Psoas muscle (tissue), 7 donors: ENCODE measurements at regions not wholly inside any gene's neighbourhood (a gene's known extent, or its start where the extent isn't known, plus 50 kb on each side); places are given as distances from the start of the nearest gene placed in this dataset.

Source experiments
- ATAC-seq, 4 donors: fragments of 200-7000 bp; cut with Tn5 transposase; one replicate each; pipeline ENCODE4 v1.9.1; 2020; ENCODE audit warnings: moderate library complexity in 3 of 4, mild to moderate bottlenecking in 2 of 4
- DNase-seq, 2 donors: peaks; one replicate each; pipeline ENCODE4 v3.0.0-alpha.2; 2020
- H3K27ac ChIP-seq: fragments of 200-600 bp; one replicate; pipeline ENCODE4 v1.8.0; 2022
- H3K27me3 ChIP-seq, 3 donors: fragments of 200-600 bp in 1 of 3; one replicate each; pipeline versions ENCODE4 v1.6.1 to v1.8.0; 2013 to 2022; ENCODE audit warnings: low read length in 2 of 3, mild to moderate bottlenecking in 2 of 3, moderate library complexity in 1 of 3; ENCODE audit not compliant: insufficient read depth in 3 of 3
- H3K36me3 ChIP-seq, 2 donors: fragments of 200-600 bp in 1 of 2; one replicate each; pipeline versions ENCODE4 v1.6.1 to v1.8.0; 2013 to 2022; ENCODE audit warnings: low read depth in 1 of 2, mild to moderate bottlenecking in 1 of 2, moderate library complexity in 1 of 2; ENCODE audit not compliant: insufficient read depth in 1 of 2
- H3K4me1 ChIP-seq: fragments of 200-600 bp; one replicate; pipeline ENCODE4 v1.8.0; 2022
- H3K4me3 ChIP-seq: fragments of 200-600 bp; one replicate; pipeline ENCODE4 v1.8.0; 2022; ENCODE audit warnings: mild to moderate bottlenecking
- H3K9me3 ChIP-seq: fragments of 200-600 bp; one replicate; pipeline ENCODE4 v1.8.0; 2022
- WGBS, 3 donors: extraction: QIAGEN DNeasy Blood & Tissue Kit; methylation state at CpG; one replicate each; pipeline versions ENCODE4 v1.1.6 to v1.1.7; 2013; 5-methylcytosine and 5-hydroxymethylcytosine counted together
- intact Hi-C, 2 donors: fragments of 100-400 bp; cut with DNase I; formaldehyde crosslinking; loops; one replicate each; pipeline versions ENCODE4 v1.11.0 to v1.14.2; 2022
- TF ChIP-seq, protein P1 (sequence below): fragments of 200-600 bp; IDR thresholded peaks from one replicate; pipeline ENCODE4 v1.8.0; 2022; ENCODE audit warnings: antibody characterized with exemption
- donor health status: healthy with polysubstance abuse.
- donor health status: DM: no; HTN: no; CAD: no; lungs with moderate emphysema.
- donor health status: Bipolar disorder and iron deficiency.
- donor health status: healthy.
- donor health status: DM: yes; HTN: yes; CAD: no.
- donor health status: DM: no; HTN: no; CAD: no.
- donor health status: DM: yes; HTN: yes; CAD: no.

DNA sequence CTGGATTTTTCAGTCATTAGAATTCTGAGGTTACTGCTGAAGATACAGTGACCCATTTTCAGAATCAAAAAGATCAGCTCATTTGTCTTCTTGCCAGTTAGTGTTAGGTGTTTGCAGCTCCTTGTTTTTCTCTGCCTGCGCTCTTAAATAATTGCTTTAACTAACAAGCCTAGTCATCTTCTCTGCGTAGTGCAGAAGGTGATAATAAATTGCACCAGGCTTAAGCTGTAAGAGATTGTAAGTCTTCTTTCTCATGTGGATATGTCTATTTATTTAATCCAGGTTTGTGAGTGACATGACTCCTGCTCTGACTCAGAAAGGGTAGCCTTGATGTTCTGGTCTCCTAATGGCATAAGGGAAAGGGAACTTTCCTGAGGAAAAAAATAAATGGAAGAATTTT lies 167.2 kb downstream of the CEP135 start:
- ATAC-seq (no peak), DNase-seq (no peak)
- Histone ChIP-seq H3K27ac (no peak overlapping the region), H3K9me3 (no peaks in the 10 kb centered on the region), H3K4me1 (no peaks in the 10 kb centered on the region), H3K4me3 (no peak overlapping the region), H3K27me3 (no peaks in the 10 kb centered on the region), H3K36me3 (no peaks in the 10 kb centered on the region)
- intact Hi-C loops = no loop called here
- TF ChIP-seq, protein P1, sequence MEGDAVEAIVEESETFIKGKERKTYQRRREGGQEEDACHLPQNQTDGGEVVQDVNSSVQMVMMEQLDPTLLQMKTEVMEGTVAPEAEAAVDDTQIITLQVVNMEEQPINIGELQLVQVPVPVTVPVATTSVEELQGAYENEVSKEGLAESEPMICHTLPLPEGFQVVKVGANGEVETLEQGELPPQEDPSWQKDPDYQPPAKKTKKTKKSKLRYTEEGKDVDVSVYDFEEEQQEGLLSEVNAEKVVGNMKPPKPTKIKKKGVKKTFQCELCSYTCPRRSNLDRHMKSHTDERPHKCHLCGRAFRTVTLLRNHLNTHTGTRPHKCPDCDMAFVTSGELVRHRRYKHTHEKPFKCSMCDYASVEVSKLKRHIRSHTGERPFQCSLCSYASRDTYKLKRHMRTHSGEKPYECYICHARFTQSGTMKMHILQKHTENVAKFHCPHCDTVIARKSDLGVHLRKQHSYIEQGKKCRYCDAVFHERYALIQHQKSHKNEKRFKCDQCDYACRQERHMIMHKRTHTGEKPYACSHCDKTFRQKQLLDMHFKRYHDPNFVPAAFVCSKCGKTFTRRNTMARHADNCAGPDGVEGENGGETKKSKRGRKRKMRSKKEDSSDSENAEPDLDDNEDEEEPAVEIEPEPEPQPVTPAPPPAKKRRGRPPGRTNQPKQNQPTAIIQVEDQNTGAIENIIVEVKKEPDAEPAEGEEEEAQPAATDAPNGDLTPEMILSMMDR = no peak
- WGBS, 3 donors = 40 to 56% (median 54%) methylated on average over 2 of the region's 2 CpGs

DNA sequence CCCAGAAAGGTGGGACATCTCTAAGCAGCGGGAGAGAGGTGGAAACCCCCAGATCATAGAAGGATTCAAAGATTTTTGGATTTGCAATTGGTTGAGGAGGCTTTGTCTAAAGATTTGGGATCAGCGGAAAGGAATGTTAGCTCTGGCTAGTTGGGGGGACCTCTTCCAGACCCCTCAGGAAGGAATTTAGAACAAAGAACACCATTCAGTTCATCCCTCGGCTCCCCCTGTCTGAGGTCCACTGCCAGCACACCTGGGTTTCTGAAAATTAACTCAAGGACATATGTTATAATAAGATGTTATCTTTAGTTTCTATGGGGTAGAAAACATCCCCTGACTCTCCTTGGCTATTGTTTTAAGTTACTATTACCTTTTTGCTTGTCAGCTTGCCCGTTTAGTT lies 163.6 kb downstream of the CEP135 start:
- no peaks in the 10 kb centered on the region for H3K36me3 ChIP-seq
- no peaks in the 10 kb centered on the region for H3K9me3 ChIP-seq
- H3K4me3 ChIP-seq = no peak overlapping the region
- H3K27ac ChIP-seq = no peak overlapping the region
- 70 to 78% (median 73%) methylated on average over 4 of the region's 4 CpGs for WGBS, 3 donors
- H3K4me1 ChIP-seq = no peaks in the 10 kb centered on the region
- intact Hi-C loops = no loop called here
- ATAC-seq = no peak
- TF ChIP-seq, protein P1 = no peak
- H3K27me3 ChIP-seq = no peaks in the 10 kb centered on the region
- DNase-seq = no peak

DNA sequence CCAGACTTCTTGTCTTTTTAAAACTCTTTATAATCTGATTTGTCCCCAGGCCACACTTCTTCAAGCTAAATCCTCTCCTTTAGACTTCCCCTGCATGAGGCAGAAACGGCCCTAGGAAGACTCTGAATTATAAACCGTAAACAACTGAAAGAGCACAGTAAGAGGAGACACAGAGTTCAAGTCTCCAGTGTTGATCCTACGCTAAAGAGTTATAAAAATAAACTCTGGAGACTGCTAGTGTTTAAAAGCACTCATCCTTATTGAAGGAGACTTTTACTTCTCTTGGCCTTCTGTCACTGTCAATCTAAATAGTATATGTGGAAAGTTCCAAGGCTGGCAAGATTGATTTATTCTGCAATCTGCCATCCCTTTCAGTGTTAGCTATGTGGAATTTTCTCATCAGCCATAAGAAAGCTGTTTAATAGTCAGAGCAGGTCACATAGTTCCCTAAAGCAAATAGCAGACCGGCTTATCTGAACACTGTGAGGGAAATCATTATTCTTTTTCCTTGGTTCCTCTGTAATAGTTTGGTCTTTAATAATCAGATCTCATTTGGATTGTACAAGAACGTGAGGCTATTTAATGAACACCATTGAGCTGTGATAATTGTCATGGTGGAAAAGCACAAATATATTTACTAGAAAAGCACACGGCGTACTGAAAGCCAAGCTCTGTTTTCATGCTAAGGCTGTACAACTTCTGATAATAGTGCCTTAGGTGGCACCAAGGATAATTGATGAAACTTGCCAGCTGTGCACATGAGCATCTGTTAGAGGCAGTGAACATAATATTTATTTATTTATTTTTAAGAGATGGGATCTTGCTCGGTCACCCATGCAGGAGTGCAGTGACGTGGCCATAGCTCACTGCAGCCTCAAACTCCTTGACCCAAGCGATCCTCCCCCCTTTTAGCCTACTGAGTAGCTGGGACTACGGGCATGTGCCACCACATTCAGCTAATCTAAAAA lies 157.7 kb downstream of the CEP135 start:
- no peaks in the 10 kb centered on the region for H3K4me1 ChIP-seq

DNA sequence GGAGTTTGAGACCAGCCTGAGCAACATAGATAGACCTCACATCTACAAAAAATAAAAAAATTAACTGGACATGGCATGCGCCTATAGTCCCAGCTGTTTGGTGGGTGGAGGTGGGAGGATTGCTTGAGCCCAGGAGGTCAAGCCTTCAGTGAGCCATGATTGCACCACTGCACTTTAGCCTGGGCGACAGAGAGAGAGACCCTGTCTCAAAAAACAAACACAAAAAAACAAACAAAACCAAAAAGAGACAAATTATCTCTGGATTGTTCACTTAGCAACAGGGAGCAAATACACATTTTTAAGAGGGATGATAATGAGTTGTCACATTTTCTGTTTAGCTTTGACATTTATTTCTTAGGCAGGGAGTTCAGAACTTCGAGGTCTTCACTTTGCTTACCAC lies 155.4 kb downstream of the CEP135 start:
- Histone ChIP-seq H3K36me3 (no peaks in the 10 kb centered on the region), H3K27me3 (no peaks in the 10 kb centered on the region), H3K4me1 (no peaks in the 10 kb centered on the region), H3K4me3 (no peak overlapping the region), H3K9me3 (no peaks in the 10 kb centered on the region), H3K27ac (no peak overlapping the region)
- intact Hi-C loops = no loop called here
- DNase-seq (no peak), ATAC-seq (no peak)
- TF ChIP-seq, protein P1 = no peak
- WGBS, 3 donors = 91 to 97% (median 95%) methylated on average over 3 of the region's 3 CpGs

More for the DNA sequence above, 157.7 kb downstream of the CEP135 start:
- no peak overlapping the region for H3K27ac ChIP-seq
- intact Hi-C loops = no loop called here
- ATAC-seq (no peak), DNase-seq (no peak)
- H3K4me3 ChIP-seq = no peak overlapping the region
- TF ChIP-seq, protein P1 = no peak
- no peaks in the 10 kb centered on the region for H3K9me3 ChIP-seq
- no peaks in the 10 kb centered on the region for H3K36me3 ChIP-seq
- 45 to 61% (median 49%) methylated on average over 11 of the region's 11 CpGs for WGBS, 3 donors
- no peaks in the 10 kb centered on the region for H3K27me3 ChIP-seq
